HepG2 (cell line): ENCODE measurements at regions not wholly inside any gene's neighbourhood (a gene's known extent, or its start where the extent isn't known, plus 50 kb on each side); places are given as distances from the start of the nearest gene placed in this dataset.

Source experiments
- ATAC-seq: fragments of 200-7000 bp; cut with Tn5 transposase; 3 replicates; pipeline ENCODE4 v1.9.1; 2020; ENCODE audit warnings: mild to moderate bottlenecking, moderate library complexity
- BruUV-seq: library from RNA; stranded (reverse); fragments of 400-500 nt; replicated peaks from 2 replicates; lab custom pipeline; 2021; lab: Mats Ljungman, UMichigan
- CTCF ChIA-PET: fragments of 300-600 bp; formaldehyde crosslinking; extraction: SDS; loops from one replicate; lab custom pipeline; 2021; ENCODE audit warnings: low total read pairs, inconsistent platforms, low intra/inter-chr PET ratio; lab: Yijun Ruan, JAX
- POLR2A ChIA-PET: fragments of 350-600 bp; sonication (Branson Sonifier 250); formaldehyde crosslinking; loops from one replicate; lab custom pipeline; 2020; ENCODE audit warnings: antibody characterized with exemption, inconsistent platforms; lab: Yijun Ruan, JAX
- DNase-seq: peaks from one replicate; pipeline ENCODE4 v3.0.0-alpha.2; 2015; ENCODE audit warnings: low spot score
- FAIRE-seq: peaks from 3 replicates; lab custom pipeline; 2011; peaks lifted over from hg19 to GRCh38; lab: Jason Lieb, UNC
- H2AFZ ChIP-seq: one replicate; pipeline ENCODE4 v1.6.1; 2011; ENCODE audit warnings: low read length, inconsistent platforms
- H3K27ac ChIP-seq: fragments of 300-600 bp; 3 replicates; pipeline ENCODE4 v1.8.0; 2011; ENCODE audit warnings: mixed run types, mild to moderate bottlenecking, mixed read lengths, low read length, inconsistent platforms; ENCODE audit not compliant: insufficient read depth; ENCODE audit errors: extremely low read length
- H3K27me3 ChIP-seq, 2 experiments: fragments of 200-600 bp in 1 of 2; 2 replicates in 1 of 2; 3 replicates in 1 of 2; pipeline versions ENCODE4 v1.6.0 to v1.8.0; 2011; ENCODE audit warnings: low read length in 2 of 2, mild to moderate bottlenecking in 2 of 2, moderate library complexity in 2 of 2, inconsistent platforms in 1 of 2; ENCODE audit not compliant: insufficient read depth in 2 of 2, control insufficient read depth in 1 of 2
- H3K36me3 ChIP-seq, 2 experiments: fragments of 200-600 bp in 1 of 2; replicated peaks in 1 of 2; 2 replicates in 1 of 2; 3 replicates in 1 of 2; pipeline versions ENCODE4 v1.5.1 to v1.8.0; 2011; ENCODE audit warnings: low read length in 2 of 2, inconsistent platforms in 1 of 2; ENCODE audit not compliant: insufficient read depth in 2 of 2, control insufficient read depth in 1 of 2
- H3K4me1 ChIP-seq: 2 replicates; pipeline ENCODE4 v1.5.1; 2012; ENCODE audit warnings: low read length, inconsistent platforms; ENCODE audit not compliant: insufficient read depth
- H3K4me2 ChIP-seq: 2 replicates; pipeline ENCODE4 v1.6.0; 2011; ENCODE audit warnings: low read depth, low read length, inconsistent platforms
- H3K4me3 ChIP-seq, 3 experiments: fragments of 200-600 bp in 1 of 3; sonication (generic), shearing (Covaris generic) in 1 of 3; replicated peaks in 1 of 3; 2 replicates each; pipeline ENCODE4 v1.5.1; 2011 to 2016; ENCODE audit warnings: low read length in 3 of 3, inconsistent platforms in 2 of 3, low read depth in 2 of 3, mild to moderate bottlenecking in 2 of 3, control low read depth in 1 of 3, mixed read lengths in 1 of 3; ENCODE audit not compliant: insufficient read depth in 1 of 3
- H3K79me2 ChIP-seq: one replicate; pipeline ENCODE4 v1.6.1; 2011; ENCODE audit warnings: low read length, inconsistent platforms; ENCODE audit not compliant: insufficient read depth
- H3K9ac ChIP-seq: 2 replicates; pipeline ENCODE4 v1.6.0; 2011; ENCODE audit warnings: mild to moderate bottlenecking, low read depth, low read length, inconsistent platforms; ENCODE audit not compliant: insufficient read depth
- H3K9me3 ChIP-seq: 2 replicates; pipeline ENCODE4 v1.5.1; 2012; ENCODE audit warnings: mild to moderate bottlenecking, low read length
- H4K20me1 ChIP-seq: 2 replicates; pipeline ENCODE4 v1.6.0; 2011; ENCODE audit warnings: inconsistent platforms, mild to moderate bottlenecking, low read length, moderate library complexity; ENCODE audit not compliant: insufficient read depth
- ATM ChIP-seq: fragments of 450-650 bp; IDR thresholded peaks from 2 replicates; pipeline ENCODE4 v1.7.1; 2017; ENCODE audit warnings: mild to moderate bottlenecking, borderline replicate concordance
- FOSL2 ChIP-seq: sonication (generic); formaldehyde crosslinking; IDR thresholded peaks from 2 replicates; pipeline ENCODE4 v1.4.0; 2020; ENCODE audit warnings: missing genetic modification reagents
- HNRNPLL ChIP-seq: fragments of 200-400 bp; formaldehyde crosslinking; IDR thresholded peaks from 2 replicates; pipeline ENCODE4 v1.6.1; 2017; ENCODE audit warnings: mild to moderate bottlenecking, low read depth, low read length; ENCODE audit not compliant: poor library complexity, severe bottlenecking
- KLF13 ChIP-seq: sonication (generic); formaldehyde crosslinking; IDR thresholded peaks from 2 replicates; pipeline ENCODE4 v1.4.0; 2020; ENCODE audit warnings: mild to moderate bottlenecking, missing genetic modification reagents
- NONO ChIP-seq, 2 experiments: fragments of 450-650 bp in 1 of 2; sonication (generic) in 1 of 2; formaldehyde crosslinking in 1 of 2; IDR thresholded peaks in 1 of 2; conservative IDR thresholded peaks in 1 of 2; 2 replicates each; pipeline versions ENCODE4 v1.6.1 to v1.8.0; 2017 to 2022; ENCODE audit warnings: mild to moderate bottlenecking in 1 of 2, missing genetic modification reagents in 1 of 2, moderate library complexity in 1 of 2
- RAD21 ChIP-seq: fragments of 450-650 bp; formaldehyde crosslinking; IDR thresholded peaks from 2 replicates; pipeline ENCODE4 v1.5.0; 2020; ENCODE audit warnings: mild to moderate bottlenecking
- SRSF4 ChIP-seq: fragments of 200-400 bp; formaldehyde crosslinking; IDR thresholded peaks from one replicate; pipeline ENCODE4 v1.6.1; 2018; ENCODE audit warnings: mild to moderate bottlenecking, low read depth, low read length, moderate library complexity; ENCODE audit not compliant: poor library complexity, severe bottlenecking
- YY1 ChIP-seq: IDR thresholded peaks from 2 replicates; pipeline ENCODE4 v1.6.1; 2011; ENCODE audit warnings: low read length, low read depth, moderate library complexity, mild to moderate bottlenecking; ENCODE audit not compliant: insufficient read depth, insufficient replicate concordance
- ZBTB14 ChIP-seq: sonication (generic); formaldehyde crosslinking; IDR thresholded peaks from 2 replicates; pipeline ENCODE4 v1.4.0; 2020; ENCODE audit warnings: missing genetic modification reagents
- ZIK1 ChIP-seq: sonication (generic); formaldehyde crosslinking; IDR thresholded peaks from 2 replicates; pipeline ENCODE4 v1.5.0; 2020; ENCODE audit warnings: mild to moderate bottlenecking, low read depth, missing genetic modification reagents, borderline replicate concordance
- ZNF574 ChIP-seq: sonication (generic); formaldehyde crosslinking; IDR thresholded peaks from 2 replicates; pipeline ENCODE4 v1.4.0; 2020; ENCODE audit warnings: missing genetic modification reagents
- ZUFSP ChIP-seq: sonication (generic); formaldehyde crosslinking; IDR thresholded peaks from 2 replicates; pipeline ENCODE4 v1.9.0; 2021; ENCODE audit warnings: missing genetic modification reagents, mild to moderate bottlenecking, borderline replicate concordance
- WGBS: methylation state at CpG from one replicate; pipeline ENCODE4 v1.1.6; 2017; ENCODE audit warnings: low lambda C conversion rate; 5-methylcytosine and 5-hydroxymethylcytosine counted together
- in situ Hi-C: cut with HindIII; loops from 2 replicates; pipeline ENCODE4 v1.10.0; 2017; ENCODE audit warnings: low pct_unique_long_range_greater_than_20kb; ENCODE audit not compliant: extremely low pct_ligation_motif_present
- intact Hi-C: fragments of 100-400 bp; cut with micrococcal nuclease; formaldehyde crosslinking; loops from one replicate; pipeline ENCODE4 v1.10.0; 2022; ENCODE audit not compliant: unreplicated experiment

GRCh38 chr2:7429733-7430132 lies 512.5 kb downstream of the RNF144A start:
- peak; percentile 86 for ATAC-seq
- H3K79me2 ChIP-seq: no peaks in the 10 kb centered on the region
- no TSS peak for BruUV-seq
- H2AFZ ChIP-seq: no peak overlapping the region
- POLR2A ChIA-PET: no interaction called here
- no peaks in the 10 kb centered on the region for H4K20me1 ChIP-seq
- no peak overlapping the region for H3K4me3 ChIP-seq
- TF ChIP-seq NONO (IDR thresholded peaks at IDR 0.05) (no peak), NONO (CRISPR knock-in tag; conservative IDR thresholded peaks at IDR 0.05) (no peak), ATM (no peak), YY1 (no peak), ZBTB14 (CRISPR knock-in tag) (no peak), SRSF4 (no peak), FOSL2 (CRISPR knock-in tag) (no peak)
- H3K36me3 ChIP-seq: no peaks in the 10 kb centered on the region
- no peaks in the 10 kb centered on the region for H3K4me1 ChIP-seq
- WGBS: 16% methylated on average over 4 of the region's 4 CpGs
- in situ Hi-C loops: loop anchor here (5.0 kb wide), 1 partner anchor 1258 kb away; no protein-coding TSS in a partner anchor
- no peak overlapping the region for H3K9ac ChIP-seq
- intact Hi-C loops: no loop called here
- CTCF ChIA-PET: no interaction called here
- FAIRE-seq: no peak
- H3K9me3 ChIP-seq: peaks cover 10% of the 10 kb centered on the region
- DNase-seq: no peak
- no peak overlapping the region for H3K4me2 ChIP-seq
- H3K27me3 ChIP-seq: 0 out of 5 replicates have a peak, but pooled peaks cover 0 to 6% of the 10 kb centered on the region in 2 experiments
- H3K27ac ChIP-seq: no peak overlapping the region

GRCh38 chr2:7430421-7430868 lies 513.2 kb downstream of the RNF144A start:
- no peak for DNase-seq
- ChIA-PET POLR2A (no interaction called here), CTCF (no interaction called here)
- H3K4me3 ChIP-seq: no peak overlapping the region
- H3K27me3 ChIP-seq: 0 out of 5 replicates have a peak, but pooled peaks cover 0 to 6% of the 10 kb centered on the region in 2 experiments
- peak; percentile 32; the same call in 2 of the 3 replicates for ATAC-seq
- no peak overlapping the region for H3K9ac ChIP-seq
- H4K20me1 ChIP-seq: no peaks in the 10 kb centered on the region
- in situ Hi-C loops (no loop called here), intact Hi-C loops (no loop called here)
- TF ChIP-seq ZIK1: no peak
- TF ChIP-seq ZUFSP (CRISPR knock-in tag): no peak
- TF ChIP-seq KLF13 (CRISPR knock-in tag): no peak
- no peak for TF ChIP-seq ZNF574 (CRISPR knock-in tag)
- TF ChIP-seq RAD21 (CRISPR knock-in tag): no peak
- no peak for TF ChIP-seq HNRNPLL
- no peak for FAIRE-seq
- no peak overlapping the region for H2AFZ ChIP-seq
- peaks cover 10% of the 10 kb centered on the region for H3K9me3 ChIP-seq
- 68% methylated on average over 10 of the region's 10 CpGs for WGBS
- no TSS peak for BruUV-seq
- H3K79me2 ChIP-seq: no peaks in the 10 kb centered on the region
- H3K36me3 ChIP-seq: no peaks in the 10 kb centered on the region
- no peak overlapping the region for H3K4me2 ChIP-seq
- H3K4me1 ChIP-seq: no peaks in the 10 kb centered on the region
- no peak overlapping the region for H3K27ac ChIP-seq
